Endothelial cell of umbilical vein (primary cell): ENCODE measurements at regions not wholly inside any gene's neighbourhood (a gene's known extent, or its start where the extent isn't known, plus 50 kb on each side); places are given as distances from the start of the nearest gene placed in this dataset.

Experiments used
- BruUV-seq: library from RNA; stranded (reverse); fragments of 400-500 nt; replicated peaks from 2 replicates; lab custom pipeline; 2021; lab: Mats Ljungman, UMichigan
- CTCF ChIA-PET: fragments of 300-600, 350-600 bp; sonication (Branson Sonifier 250); formaldehyde crosslinking; loops from one replicate; lab custom pipeline; 2021; ENCODE audit warnings: antibody characterized with exemption, inconsistent platforms; lab: Charles Lee
- POLR2A ChIA-PET: fragments of 300-600, 350-600 bp; sonication (Branson Sonifier 250); formaldehyde crosslinking; loops from one replicate; lab custom pipeline; 2021; ENCODE audit warnings: antibody characterized with exemption, inconsistent platforms; lab: Charles Lee
- DNase-seq: peaks from one replicate; pipeline ENCODE4 v3.0.0-alpha.2; 2011; ENCODE audit warnings: low read depth, low spot score
- FAIRE-seq: peaks from 2 replicates; lab custom pipeline; 2011; peaks lifted over from hg19 to GRCh38; lab: Jason Lieb, UNC
- H2AFZ ChIP-seq: 2 replicates; pipeline ENCODE4 v1.6.0; 2012; ENCODE audit warnings: low read depth, low read length, control low read depth, inconsistent platforms
- H3K27ac ChIP-seq: 2 replicates; pipeline ENCODE4 v1.5.1; 2011; ENCODE audit warnings: low read depth, mild to moderate bottlenecking, control low read depth, low read length, moderate library complexity; ENCODE audit not compliant: insufficient read depth
- H3K27me3 ChIP-seq, 2 experiments: 2 replicates each; pipeline versions ENCODE4 v1.6.0 to v1.6.1; 2011; ENCODE audit warnings: low read length in 2 of 2, mixed read lengths in 1 of 2; ENCODE audit not compliant: control insufficient read depth in 2 of 2, insufficient read depth in 2 of 2
- H3K36me3 ChIP-seq, 2 experiments: 2 replicates in 1 of 2; 3 replicates in 1 of 2; pipeline ENCODE4 v1.5.1; 2011; ENCODE audit warnings: low read length in 2 of 2, mild to moderate bottlenecking in 1 of 2, moderate library complexity in 1 of 2; ENCODE audit not compliant: control insufficient read depth in 2 of 2, insufficient read depth in 2 of 2; ENCODE audit errors: extremely low read depth in 1 of 2
- H3K4me1 ChIP-seq: 3 replicates; pipeline ENCODE4 v1.5.1; 2011; ENCODE audit warnings: mild to moderate bottlenecking, low read length; ENCODE audit not compliant: control insufficient read depth, insufficient read depth; ENCODE audit errors: extremely low read depth
- H3K4me2 ChIP-seq: 2 replicates; pipeline ENCODE4 v1.6.1; 2011; ENCODE audit warnings: low read length, control low read depth, mixed read lengths; ENCODE audit not compliant: insufficient read depth
- H3K4me3 ChIP-seq, 3 experiments: fragments of 200-600 bp in 1 of 3; sonication (generic), shearing (Covaris generic) in 1 of 3; replicated peaks in 1 of 3; 2 replicates each; pipeline ENCODE4 v1.5.1; 2011 to 2016; ENCODE audit warnings: control low read depth in 3 of 3, low read length in 3 of 3, mild to moderate bottlenecking in 2 of 3, inconsistent platforms in 1 of 3, low read depth in 1 of 3, moderate library complexity in 1 of 3; ENCODE audit not compliant: insufficient read depth in 1 of 3
- H3K79me2 ChIP-seq: 2 replicates; pipeline ENCODE4 v1.6.0; 2012; ENCODE audit warnings: low read length, inconsistent platforms; ENCODE audit not compliant: control insufficient read depth, insufficient read depth
- H3K9ac ChIP-seq: replicated peaks from 2 replicates; pipeline ENCODE3; 2011; ENCODE audit warnings: low read length, control low read depth; ENCODE audit not compliant: insufficient read depth; ENCODE audit errors: extremely low read depth
- H3K9me1 ChIP-seq: replicated peaks from 3 replicates; pipeline ENCODE4 v1.6.0; 2011; ENCODE audit warnings: mild to moderate bottlenecking, low read length; ENCODE audit not compliant: control insufficient read depth, insufficient read depth; ENCODE audit errors: extremely low read depth
- H3K9me3 ChIP-seq: replicated peaks from 2 replicates; pipeline ENCODE4 v1.5.1; 2012; ENCODE audit warnings: low read length, inconsistent platforms; ENCODE audit not compliant: control insufficient read depth, insufficient read depth
- H4K20me1 ChIP-seq: replicated peaks from 2 replicates; pipeline ENCODE3; 2011; ENCODE audit warnings: mild to moderate bottlenecking, low read length; ENCODE audit not compliant: control insufficient read depth, insufficient read depth; ENCODE audit errors: extremely low read depth
- CTCF ChIP-seq, 2 donors: IDR thresholded peaks; 1 replicate in 1 of 2; 2 replicates in 1 of 2; pipeline ENCODE4 v1.5.1; 2011; ENCODE audit warnings: low read length in 2 of 2, mild to moderate bottlenecking in 2 of 2, moderate library complexity in 2 of 2, control low read depth in 1 of 2, inconsistent platforms in 1 of 2, low read depth in 1 of 2; ENCODE audit not compliant: insufficient read depth in 1 of 2; ENCODE audit errors: extremely low read depth in 1 of 2
- EZH2 ChIP-seq: IDR thresholded peaks from 2 replicates; pipeline ENCODE4 v1.6.1; 2012; ENCODE audit warnings: borderline replicate concordance, low read depth, mild to moderate bottlenecking, moderate library complexity, low read length, inconsistent platforms; ENCODE audit not compliant: severe bottlenecking
- FOS ChIP-seq: IDR thresholded peaks from 2 replicates; pipeline ENCODE4 v1.6.1; 2011; ENCODE audit warnings: mild to moderate bottlenecking, low read length, moderate library complexity, borderline replicate concordance; ENCODE audit not compliant: insufficient read depth
- GATA2 ChIP-seq: IDR thresholded peaks from 2 replicates; pipeline ENCODE4 v1.7.0; 2011; ENCODE audit warnings: low read depth, mild to moderate bottlenecking, moderate library complexity, mixed read lengths, low read length; ENCODE audit not compliant: insufficient read length, insufficient read depth
- JUN ChIP-seq: IDR thresholded peaks from 2 replicates; pipeline ENCODE4 v1.6.1; 2011; ENCODE audit warnings: borderline replicate concordance, low read depth; ENCODE audit not compliant: insufficient read length, insufficient read depth
- MAX ChIP-seq: IDR thresholded peaks from 2 replicates; pipeline ENCODE4 v1.6.1; 2011; ENCODE audit not compliant: insufficient read depth, insufficient read length
- MYC ChIP-seq: IDR thresholded peaks from one replicate; pipeline ENCODE4 v1.6.1; 2011; ENCODE audit warnings: mild to moderate bottlenecking, low read depth, low read length
- POLR2A ChIP-seq: IDR thresholded peaks from 2 replicates; pipeline ENCODE4 v1.6.1; 2012; ENCODE audit warnings: low read depth, mild to moderate bottlenecking, control low read depth, low read length
- POLR2AphosphoS5 ChIP-seq: IDR thresholded peaks from 2 replicates; pipeline ENCODE4 v1.6.1; 2012; ENCODE audit warnings: low read depth, mild to moderate bottlenecking, control low read depth, low read length, moderate library complexity; ENCODE audit not compliant: insufficient read depth
- dilution Hi-C: fragments of 300-500 bp; cut with MboI; formaldehyde crosslinking; loops from one replicate; pipeline ENCODE4 v1.15.0; 2019; ENCODE audit warnings: low sequenced_read_pairs; ENCODE audit not compliant: extremely low pct_ligation_motif_present
- intact Hi-C: fragments of 100-400 bp; cut with micrococcal nuclease; formaldehyde crosslinking; loops from one replicate; pipeline ENCODE4 v1.10.0; 2022

- POLR2A ChIA-PET, result no interaction called here
- FAIRE-seq (no peak), DNase-seq (no peak)
- H3K79me2 ChIP-seq, result no peaks in the 10 kb centered on the region
- no peak overlapping the region for H3K27ac ChIP-seq
- CTCF ChIA-PET, result interaction anchor here (1.0 to 1.3 kb wide), 2 partner anchors 52 to 54 kb away, joined by 3 read pairs; no protein-coding TSS in a partner anchor
- H3K36me3 ChIP-seq, result no peaks in the 10 kb centered on the region
- dilution Hi-C loops, result no loop called here
- H4K20me1 ChIP-seq, result no peaks in the 10 kb centered on the region
- H3K9ac ChIP-seq, result no peak overlapping the region
- no peak for TF ChIP-seq EZH2
- TF ChIP-seq FOS, result no peak
- TF ChIP-seq MAX, result no peak
- no peak for TF ChIP-seq POLR2AphosphoS5
- no peak for TF ChIP-seq GATA2
- no peak for TF ChIP-seq CTCF (IDR thresholded peaks at IDR 0.05; ENCODE audit: extremely low read depth in 1 of 2, insufficient read depth in 1 of 2, low read depth in 1 of 2, low read length in 2 of 2)
- TF ChIP-seq POLR2A, result no peak
- TF ChIP-seq MYC, result no peak
- TF ChIP-seq JUN, result no peak
- H3K4me2 ChIP-seq, result no peak overlapping the region
- H3K9me3 ChIP-seq, result no peaks in the 10 kb centered on the region
- no peak overlapping the region for H2AFZ ChIP-seq
- peaks cover 17% of the 10 kb centered on the region for H3K4me1 ChIP-seq
- intact Hi-C loops, result no loop called here
- H3K27me3 ChIP-seq, result no peaks in the 10 kb centered on the region
- BruUV-seq, result no TSS peak
- no peak overlapping the region for H3K4me3 ChIP-seq
- no peaks in the 10 kb centered on the region for H3K9me1 ChIP-seq
Measured at GRCh38 chr10:31645786-31646185, 282.8 kb downstream of the ARHGAP12 start.
